K562 (cell line): ENCODE measurements at regions not wholly inside any gene's neighbourhood (a gene's known extent, or its start where the extent isn't known, plus 50 kb on each side); places are given as distances from the start of the nearest gene placed in this dataset.
A peak's percentile ranks its signal among the peaks of the same experiment; 100 is the strongest.
"Not testable (repeated sequence)": the region's sequence is repeated elsewhere in the genome, so short reads cannot be mapped to it uniquely, and the experiment has no call there.

Experiments used
- ATAC-seq: fragments of 200-7000 bp; cut with Tn5 transposase; 3 replicates; pipeline ENCODE4 v1.9.1; 2020; ENCODE audit warnings: moderate library complexity
- BruUV-seq: library from RNA; stranded (reverse); fragments of 400-500 nt; replicated peaks from 2 replicates; lab custom pipeline; 2021; lab: Mats Ljungman, UMichigan
- CTCF ChIA-PET: fragments of 300-600 bp; formaldehyde crosslinking; extraction: SDS; loops from one replicate; lab custom pipeline; 2021; ENCODE audit warnings: low intra/inter-chr PET ratio; lab: Yijun Ruan, JAX
- POLR2A ChIA-PET: fragments of 300-600, 350-650 bp; sonication (Branson Sonifier 250); formaldehyde crosslinking; extraction: SDS; loops from one replicate; lab custom pipeline; 2021; ENCODE audit warnings: antibody characterized with exemption, inconsistent platforms; lab: Yijun Ruan, JAX
- DNase-seq, 4 experiments: peaks; one replicate each; pipeline versions ENCODE4 v3.0.0 to v3.0.0-alpha.2; 2011 to 2018; ENCODE audit warnings: low spot score in 3 of 4, mixed read lengths in 3 of 4; ENCODE audit errors: extremely low read depth in 1 of 4
- FAIRE-seq: peaks from 2 replicates; lab custom pipeline; 2011; peaks lifted over from hg19 to GRCh38; lab: Jason Lieb, UNC
- H2AFZ ChIP-seq: 2 replicates; pipeline ENCODE4 v1.6.0; 2011; ENCODE audit warnings: low read depth, low read length, control low read depth, inconsistent platforms
- H3K27ac ChIP-seq: fragments of 200-600 bp; 3 replicates; pipeline ENCODE4 v1.8.0; 2011; ENCODE audit warnings: low read depth, mild to moderate bottlenecking, control low read depth, inconsistent platforms, low read length, moderate library complexity, mixed read lengths; ENCODE audit errors: extremely low read depth
- H3K27me3 ChIP-seq, 2 experiments: fragments of 300-600 bp in 1 of 2; 2 replicates in 1 of 2; 3 replicates in 1 of 2; pipeline versions ENCODE4 v1.6.0 to v1.8.0; 2011; ENCODE audit warnings: inconsistent platforms in 2 of 2, low read length in 2 of 2, mild to moderate bottlenecking in 1 of 2, mixed read lengths in 1 of 2, moderate library complexity in 1 of 2; ENCODE audit not compliant: control insufficient read depth in 2 of 2, insufficient read depth in 2 of 2
- H3K36me3 ChIP-seq: fragments of 300-600 bp; 3 replicates; pipeline ENCODE4 v1.8.0; 2011; ENCODE audit warnings: mild to moderate bottlenecking, low read length, inconsistent platforms; ENCODE audit not compliant: control insufficient read depth, insufficient read depth
- H3K4me1 ChIP-seq, 2 experiments: fragments of 200-600 bp in 1 of 2; replicated peaks in 1 of 2; 2 replicates in 1 of 2; 3 replicates in 1 of 2; pipeline versions ENCODE4 v1.5.1 to v1.8.0; 2011; ENCODE audit warnings: inconsistent platforms in 2 of 2, low read length in 2 of 2, mild to moderate bottlenecking in 1 of 2, mixed read lengths in 1 of 2, moderate library complexity in 1 of 2; ENCODE audit not compliant: control insufficient read depth in 2 of 2, insufficient read depth in 2 of 2
- H3K4me2 ChIP-seq: 2 replicates; pipeline ENCODE4 v1.6.1; 2011; ENCODE audit warnings: low read length, control low read depth, inconsistent platforms, mixed read lengths; ENCODE audit not compliant: insufficient read depth
- H3K4me3 ChIP-seq: fragments of 200-600 bp; sonication (generic), shearing (Covaris generic); 2 replicates; pipeline ENCODE4 v1.5.1; 2016; ENCODE audit warnings: control low read depth, inconsistent platforms
- H3K79me2 ChIP-seq: fragments of 200-600 bp; 3 replicates; pipeline ENCODE4 v1.8.0; 2011; ENCODE audit warnings: low read length, inconsistent platforms; ENCODE audit not compliant: control insufficient read depth, insufficient read depth
- H3K9ac ChIP-seq, 2 experiments: 2 replicates each; pipeline versions ENCODE4 v1.6.0 to v1.6.1; 2011; ENCODE audit warnings: low read depth in 2 of 2, low read length in 2 of 2, control low read depth in 1 of 2, inconsistent platforms in 1 of 2, mild to moderate bottlenecking in 1 of 2, mixed read lengths in 1 of 2; ENCODE audit not compliant: insufficient read depth in 1 of 2
- H3K9me1 ChIP-seq: one replicate; pipeline ENCODE4 v1.6.0; 2011; ENCODE audit warnings: inconsistent platforms, mild to moderate bottlenecking, low read length, moderate library complexity; ENCODE audit not compliant: control insufficient read depth, insufficient read depth
- H3K9me3 ChIP-seq: replicated peaks from 2 replicates; pipeline ENCODE4 v1.5.1; 2011; ENCODE audit warnings: low read depth, low read length, inconsistent platforms; ENCODE audit not compliant: control insufficient read depth, insufficient read depth
- H4K20me1 ChIP-seq: replicated peaks from 2 replicates; pipeline ENCODE4 v1.6.1; 2011; ENCODE audit warnings: low read length, inconsistent platforms, mixed read lengths; ENCODE audit not compliant: control insufficient read depth, insufficient read depth
- ARHGAP35 ChIP-seq: fragments of 450-650 bp; IDR thresholded peaks from 2 replicates; pipeline ENCODE4 v1.6.1; 2018; ENCODE audit not compliant: partially characterized antibody
- ZKSCAN8 ChIP-seq: fragments of 200-800 bp; sonication (Bioruptor generic); IDR thresholded peaks from 2 replicates; pipeline ENCODE4 v1.6.1; 2016; ENCODE audit warnings: missing genetic modification characterization, missing compliant biosample characterization
- ZNF146 ChIP-seq: IDR thresholded peaks from one replicate; pipeline ENCODE4 v1.6.1; 2018; ENCODE audit warnings: missing compliant biosample characterization; ENCODE audit not compliant: unreplicated experiment
- WGBS: fragments of 100-300 bp; shearing (Covaris generic); methylation state at CpG from one replicate; pipeline ENCODE4 v1.1.6; 2016; ENCODE audit warnings: low coverage, mixed read lengths; ENCODE audit not compliant: insufficient coverage; ENCODE audit errors: missing lambda C conversion rate; 5-methylcytosine and 5-hydroxymethylcytosine counted together
- in situ Hi-C: fragments of 300-500 bp; cut with MboI; formaldehyde crosslinking; loops from 4 replicates; pipeline ENCODE4 v1.15.0; 2018; ENCODE audit warnings: inconsistent platforms, mixed read lengths
- intact Hi-C: fragments of 100-400 bp; cut with micrococcal nuclease; formaldehyde crosslinking; loops from 2 replicates; pipeline ENCODE4 v1.14.2; 2022

GRCh38 chr12:31199476-31199875, 125.8 kb downstream of the DDX11 start:
- BruUV-seq, ATAC-seq, H3K27ac ChIP-seq, FAIRE-seq, H3K4me1 ChIP-seq, H2AFZ ChIP-seq, H4K20me1 ChIP-seq, H3K9me1 ChIP-seq, H3K4me3 ChIP-seq, intact Hi-C loops, H3K79me2 ChIP-seq, H3K27me3 ChIP-seq, H3K9me3 ChIP-seq, H3K4me2 ChIP-seq, CTCF ChIA-PET, DNase-seq, H3K36me3 ChIP-seq, POLR2A ChIA-PET, in situ Hi-C loops, H3K9ac ChIP-seq: not testable (repeated sequence)
- WGBS = 0% methylated on average over 2 of the region's 4 CpGs
- peak; percentile 37 for TF ChIP-seq ZNF146 (CRISPR knock-in tag)

- in situ Hi-C loops (no loop called here), intact Hi-C loops (no loop called here)
- WGBS = 5% methylated on average over 1 of the region's 1 CpG
- no peaks in the 10 kb centered on the region for H3K27me3 ChIP-seq
- no peaks in the 10 kb centered on the region for H3K79me2 ChIP-seq
- H3K36me3 ChIP-seq = no peaks in the 10 kb centered on the region
- no peaks in the 10 kb centered on the region for H3K9me3 ChIP-seq
- FAIRE-seq = no peak
- no peak overlapping the region for H2AFZ ChIP-seq
- CTCF ChIA-PET = no interaction called here
- DNase-seq = no peak
- no peak overlapping the region for H3K9ac ChIP-seq
- H3K4me2 ChIP-seq = no peak overlapping the region
- no peaks in the 10 kb centered on the region for H3K4me1 ChIP-seq
- H3K9me1 ChIP-seq = no peaks in the 10 kb centered on the region
- no TSS peak for BruUV-seq
- TF ChIP-seq ZKSCAN8 (CRISPR knock-in tag) (no peak), ARHGAP35 (no peak)
- TF ChIP-seq, all 486 proteins: peak for 0
- no peak for ATAC-seq
- Histone ChIP-seq H3K4me3 (no peak overlapping the region), H4K20me1 (no peaks in the 10 kb centered on the region), H3K27ac (no peak overlapping the region)
- POLR2A ChIA-PET = interaction anchor here (0.7 kb wide), 1 partner anchor 21 kb away, joined by 3 read pairs; no protein-coding TSS in a partner anchor
Measured at GRCh38 chr12:31201382-31201781, 124.6 kb downstream of the SINHCAF start.
